Epithelial cell of esophagus (primary cell): ENCODE measurements at regions not wholly inside any gene's neighbourhood (a gene's known extent, or its start where the extent isn't known, plus 50 kb on each side); places are given as distances from the start of the nearest gene placed in this dataset.

Experiments
- DNase-seq: peaks from one replicate; pipeline ENCODE4 v3.0.0; 2010; ENCODE audit warnings: low read depth
- H3K4me3 ChIP-seq: 2 replicates; pipeline ENCODE4 v1.5.1; 2011; ENCODE audit warnings: mild to moderate bottlenecking, low read length, control low read depth
- TF ChIP-seq, protein P1 (sequence below): IDR thresholded peaks from 2 replicates; pipeline ENCODE4 v1.5.1; 2011; ENCODE audit warnings: low read depth, mild to moderate bottlenecking, low read length, control low read depth, inconsistent platforms; ENCODE audit not compliant: insufficient read depth; ENCODE audit errors: missing control alignments

- TF ChIP-seq, protein P1, sequence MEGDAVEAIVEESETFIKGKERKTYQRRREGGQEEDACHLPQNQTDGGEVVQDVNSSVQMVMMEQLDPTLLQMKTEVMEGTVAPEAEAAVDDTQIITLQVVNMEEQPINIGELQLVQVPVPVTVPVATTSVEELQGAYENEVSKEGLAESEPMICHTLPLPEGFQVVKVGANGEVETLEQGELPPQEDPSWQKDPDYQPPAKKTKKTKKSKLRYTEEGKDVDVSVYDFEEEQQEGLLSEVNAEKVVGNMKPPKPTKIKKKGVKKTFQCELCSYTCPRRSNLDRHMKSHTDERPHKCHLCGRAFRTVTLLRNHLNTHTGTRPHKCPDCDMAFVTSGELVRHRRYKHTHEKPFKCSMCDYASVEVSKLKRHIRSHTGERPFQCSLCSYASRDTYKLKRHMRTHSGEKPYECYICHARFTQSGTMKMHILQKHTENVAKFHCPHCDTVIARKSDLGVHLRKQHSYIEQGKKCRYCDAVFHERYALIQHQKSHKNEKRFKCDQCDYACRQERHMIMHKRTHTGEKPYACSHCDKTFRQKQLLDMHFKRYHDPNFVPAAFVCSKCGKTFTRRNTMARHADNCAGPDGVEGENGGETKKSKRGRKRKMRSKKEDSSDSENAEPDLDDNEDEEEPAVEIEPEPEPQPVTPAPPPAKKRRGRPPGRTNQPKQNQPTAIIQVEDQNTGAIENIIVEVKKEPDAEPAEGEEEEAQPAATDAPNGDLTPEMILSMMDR, result no peak
- no peak for DNase-seq
Observed at GRCh38 chr1:219664310-219665029, 51.6 kb upstream of the ZC3H11B start.

More at GRCh38 chr1:219664310-219665029, 51.6 kb upstream of the ZC3H11B start:
- H3K4me3 ChIP-seq, result no peak overlapping the region
